GM12891 (cell line): ENCODE measurements at regions not wholly inside any gene's neighbourhood (a gene's known extent, or its start where the extent isn't known, plus 50 kb on each side); places are given as distances from the start of the nearest gene placed in this dataset.

Experiments
- POLR2A ChIP-seq: IDR thresholded peaks from 2 replicates; pipeline ENCODE4 v1.6.1; 2011; ENCODE audit warnings: low read depth, low read length, control low read depth
- POLR2AphosphoS5 ChIP-seq: IDR thresholded peaks from 2 replicates; pipeline ENCODE4 v1.6.1; 2011; ENCODE audit warnings: low read depth, low read length, control low read depth
- TAF1 ChIP-seq: IDR thresholded peaks from 2 replicates; pipeline ENCODE4 v1.6.1; 2011; ENCODE audit warnings: low read depth, low read length, control low read depth

DNA sequence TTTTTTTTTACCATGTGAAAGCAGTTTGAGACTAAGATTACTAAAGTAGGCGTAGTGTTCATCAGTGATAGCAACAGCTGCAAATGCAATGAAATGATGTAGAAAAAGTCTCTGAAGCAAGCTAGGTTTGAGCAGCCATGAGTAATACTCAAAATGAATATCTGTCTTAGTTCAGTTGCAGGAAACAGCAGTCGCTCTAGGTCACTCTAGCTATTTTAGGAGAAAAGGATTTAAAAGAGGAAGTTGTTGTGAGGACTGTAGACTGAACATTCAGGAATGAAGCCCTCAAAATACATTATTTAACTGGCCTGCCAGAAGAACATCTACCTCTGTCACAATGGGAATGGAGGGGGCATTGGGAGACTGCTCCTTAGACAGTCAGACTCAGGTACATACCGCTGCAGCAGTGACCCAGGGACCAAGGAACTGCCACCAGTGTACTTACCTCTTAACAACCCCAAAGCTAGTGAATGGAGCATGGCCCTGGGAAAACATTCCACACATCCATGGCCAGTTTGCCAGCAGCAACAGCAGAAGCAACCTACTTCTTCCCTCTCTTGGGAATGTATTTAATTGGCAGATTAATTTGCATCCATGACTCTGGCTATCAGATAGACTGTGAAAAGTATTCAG is 243.0 kb upstream of the KHDRBS2 start:
- TF ChIP-seq POLR2A = no peak
- TF ChIP-seq TAF1 = no peak
- TF ChIP-seq POLR2AphosphoS5 = no peak
